ENCODE measurements at regions not wholly inside any gene's neighbourhood (a gene's known extent, or its start where the extent isn't known, plus 50 kb on each side); places are given as distances from the start of the nearest gene placed in this dataset.

- TF ChIP-seq POLR2A (IDR thresholded peaks at IDR 0.05; ENCODE audit: low read depth, low read length): no peak
- DNase-seq (ENCODE audit: insufficient read length, low spot score) (no peak), FAIRE-seq (no peak)
Observed at GRCh38 chr2:139885921-139886498, 1105.8 kb upstream of the NXPH2 start.

GRCh38 chr2:139876964-139877363 lies 1096.8 kb upstream of the NXPH2 start:
- FAIRE-seq (no peak), DNase-seq (ENCODE audit: insufficient read length, low spot score) (no peak)
- no peak for TF ChIP-seq POLR2A (IDR thresholded peaks at IDR 0.05; ENCODE audit: low read depth, low read length)

- DNase-seq (ENCODE audit: insufficient read length, low spot score) (no peak), FAIRE-seq (no peak)
Observed at GRCh38 chr2:139876321-139876720, 1096.1 kb upstream of the NXPH2 start.

GRCh38 chr2:139872503-139872902 lies 1092.3 kb upstream of the NXPH2 start:
- FAIRE-seq: no peak
- no peak for TF ChIP-seq POLR2A (IDR thresholded peaks at IDR 0.05; ENCODE audit: low read depth, low read length)
- DNase-seq (ENCODE audit: insufficient read length, low spot score): no peak

More at GRCh38 chr2:139876321-139876720, 1096.1 kb upstream of the NXPH2 start:
- TF ChIP-seq POLR2A (IDR thresholded peaks at IDR 0.05; ENCODE audit: low read depth, low read length): no peak

GRCh38 chr2:139872032-139872431 lies 1091.8 kb upstream of the NXPH2 start:
- DNase-seq (ENCODE audit: insufficient read length, low spot score): no peak
- FAIRE-seq: no peak
- TF ChIP-seq POLR2A (IDR thresholded peaks at IDR 0.05; ENCODE audit: low read depth, low read length): no peak

- no peak for TF ChIP-seq POLR2A (IDR thresholded peaks at IDR 0.05; ENCODE audit: low read depth, low read length)
- FAIRE-seq: no peak
- DNase-seq (ENCODE audit: insufficient read length, low spot score): no peak
Observed at GRCh38 chr2:139867601-139868226, 1087.5 kb upstream of the NXPH2 start.

GRCh38 chr2:139864821-139865302 lies 1084.7 kb upstream of the NXPH2 start:
- FAIRE-seq (no peak), DNase-seq (ENCODE audit: insufficient read length, low spot score) (no peak)
- no peak for TF ChIP-seq POLR2A (IDR thresholded peaks at IDR 0.05; ENCODE audit: low read depth, low read length)

GRCh38 chr2:139854769-139855483 lies 1074.7 kb upstream of the NXPH2 start:
- DNase-seq (ENCODE audit: insufficient read length, low spot score) (no peak), FAIRE-seq (no peak)
- no peak for TF ChIP-seq POLR2A (IDR thresholded peaks at IDR 0.05; ENCODE audit: low read depth, low read length)

GRCh38 chr2:139850254-139850890 lies 1070.2 kb upstream of the NXPH2 start:
- FAIRE-seq (no peak), DNase-seq (ENCODE audit: insufficient read length, low spot score) (no peak)
- no peak for TF ChIP-seq POLR2A (IDR thresholded peaks at IDR 0.05; ENCODE audit: low read depth, low read length)

GRCh38 chr2:139836769-139837168 lies 1056.6 kb upstream of the NXPH2 start:
- no peak for TF ChIP-seq POLR2A (IDR thresholded peaks at IDR 0.05; ENCODE audit: low read depth, low read length)
- FAIRE-seq (no peak), DNase-seq (ENCODE audit: insufficient read length, low spot score) (no peak)

GRCh38 chr2:139835101-139835500 lies 1054.9 kb upstream of the NXPH2 start:
- no peak for TF ChIP-seq POLR2A (IDR thresholded peaks at IDR 0.05; ENCODE audit: low read depth, low read length)
- DNase-seq (ENCODE audit: insufficient read length, low spot score) (no peak), FAIRE-seq (no peak)

GRCh38 chr2:139828011-139828410 lies 1047.8 kb upstream of the NXPH2 start:
- DNase-seq (ENCODE audit: insufficient read length, low spot score): no peak
- no peak for TF ChIP-seq POLR2A (IDR thresholded peaks at IDR 0.05; ENCODE audit: low read depth, low read length)
- no peak for FAIRE-seq

GRCh38 chr2:139825726-139826125 lies 1045.5 kb upstream of the NXPH2 start:
- DNase-seq (ENCODE audit: insufficient read length, low spot score) (no peak), FAIRE-seq (no peak)
- TF ChIP-seq POLR2A (IDR thresholded peaks at IDR 0.05; ENCODE audit: low read depth, low read length): no peak

GRCh38 chr2:139819273-139819796 lies 1039.1 kb upstream of the NXPH2 start:
- TF ChIP-seq POLR2A (IDR thresholded peaks at IDR 0.05; ENCODE audit: low read depth, low read length): no peak
- no peak for FAIRE-seq
- no peak for DNase-seq (ENCODE audit: insufficient read length, low spot score)
